Heart left ventricle (tissue), 16 donors: ENCODE measurements at regions not wholly inside any gene's neighbourhood (a gene's known extent, or its start where the extent isn't known, plus 50 kb on each side); places are given as distances from the start of the nearest gene placed in this dataset.
"Not testable (repeated sequence)": the region's sequence is repeated elsewhere in the genome, so short reads cannot be mapped to it uniquely, and the experiment has no call there.

ENCODE experiments used
- ATAC-seq, 4 donors: fragments of 200-7000 bp; cut with Tn5 transposase; one replicate each; pipeline ENCODE4 v1.9.1; 2020 to 2022; ENCODE audit warnings: moderate library complexity in 4 of 4, mild to moderate bottlenecking in 3 of 4, moderate number of reproducible peaks in 1 of 4
- DNase-seq, 5 donors: peaks; one replicate each; pipeline ENCODE4 v3.0.0-alpha.2; 2020
- H3K27ac ChIP-seq, 12 donors: fragments of 200-600 bp; sonication (generic) in 4 of 12; one replicate each; pipeline versions ENCODE4 v1.5.0 to v1.8.0; 2016 to 2022; ENCODE audit warnings: mild to moderate bottlenecking in 2 of 12
- H3K27me3 ChIP-seq, 9 donors: fragments of 200-600 bp; sonication (generic) in 2 of 9; one replicate each; pipeline versions ENCODE4 v1.5.1 to v1.8.0; 2016 to 2022; ENCODE audit warnings: mild to moderate bottlenecking in 3 of 9
- H3K36me3 ChIP-seq, 9 donors: fragments of 200-600 bp; sonication (generic) in 2 of 9; one replicate each; pipeline versions ENCODE4 v1.5.0 to v1.8.0; 2018 to 2022; ENCODE audit warnings: mild to moderate bottlenecking in 2 of 9
- H3K4me1 ChIP-seq, 12 donors: fragments of 200-600 bp; sonication (generic) in 4 of 12; one replicate each; pipeline versions ENCODE4 v1.5.0 to v1.8.0; 2016 to 2022; ENCODE audit warnings: mild to moderate bottlenecking in 3 of 12
- H3K4me3 ChIP-seq, 12 donors: fragments of 200-600 bp; sonication (generic) in 4 of 12; one replicate each; pipeline versions ENCODE4 v1.5.0 to v1.8.0; 2017 to 2022; ENCODE audit warnings: mild to moderate bottlenecking in 9 of 12, moderate library complexity in 4 of 12
- H3K9me3 ChIP-seq, 12 donors: fragments of 200-600 bp; sonication (generic) in 4 of 12; one replicate each; pipeline versions ENCODE4 v1.5.0 to v1.8.0; 2016 to 2022; ENCODE audit warnings: mild to moderate bottlenecking in 1 of 12
- POLR2A ChIP-seq, 2 donors: fragments of 450-650 bp; IDR thresholded peaks; one replicate each; pipeline ENCODE4 v1.6.1; 2017; ENCODE audit warnings: antibody characterized with exemption in 2 of 2, mild to moderate bottlenecking in 2 of 2, moderate library complexity in 2 of 2
- WGBS, 4 donors: extraction: QIAGEN DNeasy Blood & Tissue Kit in 2 of 4; methylation state at CpG; one replicate each; pipeline versions ENCODE4 v1.1.5 to v1.1.7; 2013 to 2018; 5-methylcytosine and 5-hydroxymethylcytosine counted together
- intact Hi-C, 10 donors: fragments of 100-400 bp; cut with DNase I; formaldehyde crosslinking; loops; one replicate each; pipeline versions ENCODE4 v1.11.1 to v1.14.2; 2022
- TF ChIP-seq, protein P1 (sequence below), 12 donors: fragments of 200-600 bp; sonication (generic) in 4 of 12; IDR thresholded peaks; one replicate each; pipeline versions ENCODE4 v1.5.0 to v1.8.0; 2018 to 2022; ENCODE audit warnings: antibody characterized with exemption in 12 of 12, mild to moderate bottlenecking in 5 of 12
- donor health status: ischemic (EF 13 %, LVEDD 7.1; RV severe dilation, severe dysfunction).
- donor health status: healthy with polysubstance abuse.
- donor health status: DM: no; HTN: yes; CAD: no.
- donor health status: DM: no; HTN: no; CAD: no.
- donor health status: ischemic (EF 25% LVEDD 6.9; RV normal size, moderate dysfunction).
- donor health status: ischemic (EF 25% LVEDD 5.7; RV mildly dilated, moderate dysfunction).
- donor health status: healthy.
- donor health status: DM: yes; HTN: yes; CAD: no.
- donor health status: ischemic (EF 35%, LVEDD 5.7; RV mildly dilated, moderate dysfunction).
- donor health status: nonischemic (EF 11% LVEDD 7.7; RV severe dilation, severe dysfunction).
- donor health status: DM: yes; HTN: yes; CAD: no.
- donor health status: PGD.
- donor health status: ischemic (EF 29% LVEDD 5.4; RV normal size, mild dysfunction).
- donor health status: nonischemic (EF 23%, LVEDD 6.1; RV moderate dilation, normal function).

DNA sequence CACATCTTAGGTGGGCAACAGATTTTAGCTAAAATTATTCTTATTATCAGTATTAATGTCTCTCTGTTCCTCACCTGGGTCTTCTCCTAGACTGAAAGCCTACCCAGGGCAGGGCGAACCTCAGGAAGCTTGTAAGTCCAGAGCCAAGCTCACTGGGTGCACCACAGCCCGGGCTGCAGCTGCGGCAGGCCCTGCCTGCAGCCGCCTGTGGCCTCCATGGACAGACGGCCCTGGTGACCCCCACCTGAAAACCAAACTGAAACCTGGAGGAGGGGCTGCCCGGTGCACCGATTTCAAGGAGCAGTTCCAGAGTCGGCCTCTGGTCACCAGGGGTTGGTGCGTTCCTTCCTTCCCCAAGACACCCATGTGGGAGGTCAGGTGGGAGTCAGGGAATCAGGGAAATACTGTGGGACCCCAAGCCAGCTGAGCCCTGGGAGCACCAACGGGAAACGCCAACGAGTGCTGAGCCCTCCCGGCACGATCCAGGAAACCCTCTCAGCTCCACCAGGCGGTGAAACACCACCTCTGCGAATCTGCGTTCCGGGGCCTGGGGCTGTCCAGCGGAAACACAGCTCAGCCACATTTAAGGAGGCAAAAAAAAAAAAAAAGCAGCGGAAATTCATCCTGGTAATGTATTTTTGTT, 68.6 kb upstream of the PPP1R26 start:
- Histone ChIP-seq H3K4me1 (peaks cover 0 to 6% (median 0%) of the 10 kb centered on the region in 12 donors), H3K9me3 (peaks cover 0 to 9% (median 0%) of the 10 kb centered on the region in 12 donors), H3K27me3 (peaks cover 0 to 58% (median 11%) of the 10 kb centered on the region in 9 donors), H3K36me3 (no peaks in the 10 kb centered on the region), H3K27ac (no peak overlapping the region), H3K4me3 (no peak overlapping the region)
- TF ChIP-seq, protein P1, sequence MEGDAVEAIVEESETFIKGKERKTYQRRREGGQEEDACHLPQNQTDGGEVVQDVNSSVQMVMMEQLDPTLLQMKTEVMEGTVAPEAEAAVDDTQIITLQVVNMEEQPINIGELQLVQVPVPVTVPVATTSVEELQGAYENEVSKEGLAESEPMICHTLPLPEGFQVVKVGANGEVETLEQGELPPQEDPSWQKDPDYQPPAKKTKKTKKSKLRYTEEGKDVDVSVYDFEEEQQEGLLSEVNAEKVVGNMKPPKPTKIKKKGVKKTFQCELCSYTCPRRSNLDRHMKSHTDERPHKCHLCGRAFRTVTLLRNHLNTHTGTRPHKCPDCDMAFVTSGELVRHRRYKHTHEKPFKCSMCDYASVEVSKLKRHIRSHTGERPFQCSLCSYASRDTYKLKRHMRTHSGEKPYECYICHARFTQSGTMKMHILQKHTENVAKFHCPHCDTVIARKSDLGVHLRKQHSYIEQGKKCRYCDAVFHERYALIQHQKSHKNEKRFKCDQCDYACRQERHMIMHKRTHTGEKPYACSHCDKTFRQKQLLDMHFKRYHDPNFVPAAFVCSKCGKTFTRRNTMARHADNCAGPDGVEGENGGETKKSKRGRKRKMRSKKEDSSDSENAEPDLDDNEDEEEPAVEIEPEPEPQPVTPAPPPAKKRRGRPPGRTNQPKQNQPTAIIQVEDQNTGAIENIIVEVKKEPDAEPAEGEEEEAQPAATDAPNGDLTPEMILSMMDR (IDR thresholded peaks at IDR 0.05), result no peak
- TF ChIP-seq POLR2A (IDR thresholded peaks at IDR 0.05), result no peak
- ATAC-seq, result no peak
- DNase-seq, result peak in 1 of 5 donors; percentile 33
- 69 to 82% (median 75%) methylated on average over 19 to 20 of the region's 20 CpGs for WGBS, 4 donors
- intact Hi-C loops, result loop anchor here (1.0 to 10.0 kb wide), 7 partner anchors 69 to 956 kb away; no protein-coding TSS in a partner anchor

DNA sequence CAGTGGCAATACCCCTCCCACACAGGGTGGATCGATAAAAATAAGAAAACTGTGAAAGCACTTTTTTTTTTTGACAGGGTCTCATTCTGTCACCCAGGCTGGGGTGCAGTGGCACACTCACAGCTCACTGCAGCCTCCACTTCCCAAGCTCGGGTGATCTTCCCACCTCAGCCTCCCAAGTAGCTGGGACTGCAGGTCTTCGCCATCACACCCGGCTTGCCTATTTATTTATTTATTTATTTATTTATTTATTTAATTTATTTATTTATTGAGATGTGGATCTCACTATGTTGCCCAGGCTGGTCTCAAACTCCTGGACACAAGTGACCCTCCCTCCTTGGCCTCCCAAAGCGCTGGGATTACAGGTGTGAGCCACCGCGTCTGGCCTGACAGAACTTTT, 68.0 kb upstream of the PPP1R26 start:
- peak in 1 of 5 donors; percentile 7 for DNase-seq
- peaks cover 0 to 58% (median 11%) of the 10 kb centered on the region in 9 donors for H3K27me3 ChIP-seq
- intact Hi-C loops, result loop anchor here (1.0 to 10.0 kb wide), 9 partner anchors 69 to 957 kb away; partner anchors contain the start of gene OLFM1 (in 2 of the 10)
- H3K36me3 ChIP-seq, ATAC-seq, H3K4me1 ChIP-seq, H3K4me3 ChIP-seq, H3K9me3 ChIP-seq, H3K27ac ChIP-seq: not testable (repeated sequence)
- 91 to 96% (median 94%) methylated on average over 7 of the region's 7 CpGs for WGBS, 4 donors

DNA sequence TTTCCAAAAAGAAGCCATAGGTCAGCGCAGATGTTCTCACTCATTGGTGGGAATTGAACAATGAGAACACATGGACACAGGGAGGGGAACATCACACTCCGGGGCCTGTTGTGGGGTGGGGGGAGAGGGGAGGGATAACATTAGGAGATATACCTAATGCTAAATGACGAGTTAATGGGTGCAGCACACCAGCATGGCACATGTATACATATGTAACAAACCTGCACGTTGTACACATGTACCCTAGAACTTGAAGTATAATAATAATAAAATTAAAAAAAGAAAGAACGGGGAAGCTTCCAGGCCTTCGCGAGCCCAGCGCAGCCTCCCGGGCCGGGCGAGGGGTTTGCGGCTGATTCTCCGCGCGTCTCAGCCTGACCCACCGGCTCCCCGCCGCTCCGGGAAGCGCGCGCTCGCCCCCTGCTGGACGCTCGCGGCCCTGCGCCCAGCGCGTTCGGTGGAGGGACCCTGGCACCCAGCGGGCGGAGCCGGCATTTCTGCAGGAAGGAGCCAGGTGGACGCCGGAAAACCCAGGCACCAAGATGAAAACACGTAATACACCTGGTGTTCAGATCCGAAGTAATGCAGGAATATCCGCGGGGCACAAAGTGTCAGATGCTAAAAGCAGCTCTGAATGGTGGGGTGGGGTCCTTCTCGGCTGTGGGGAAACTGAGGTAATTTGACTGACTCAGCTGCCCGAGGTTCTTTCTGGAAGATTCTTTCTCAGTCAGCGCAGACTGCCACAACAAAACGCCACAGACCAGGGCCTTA, 67.1 kb upstream of the PPP1R26 start:
- peaks cover 0 to 54% (median 11%) of the 10 kb centered on the region in 9 donors for H3K27me3 ChIP-seq
- not testable (repeated sequence) for H3K9me3 ChIP-seq, H3K27ac ChIP-seq, H3K4me1 ChIP-seq, H3K4me3 ChIP-seq, H3K36me3 ChIP-seq
- WGBS, 4 donors, result 4 to 11% (median 10%) methylated on average over 39 to 43 of the region's 43 CpGs
- intact Hi-C loops, result loop anchor here (1.0 to 10.0 kb wide), 10 partner anchors 70 to 958 kb away; partner anchors contain the start of gene OLFM1 (in 2 of the 10)
- peak; percentile 50 to 83 (median 59) for DNase-seq
- ATAC-seq, result peak; percentile 22 to 94 (median 86)
- TF ChIP-seq, protein P1 (IDR thresholded peaks at IDR 0.05), result peak; percentile 98 to 100 (median 99)

DNA sequence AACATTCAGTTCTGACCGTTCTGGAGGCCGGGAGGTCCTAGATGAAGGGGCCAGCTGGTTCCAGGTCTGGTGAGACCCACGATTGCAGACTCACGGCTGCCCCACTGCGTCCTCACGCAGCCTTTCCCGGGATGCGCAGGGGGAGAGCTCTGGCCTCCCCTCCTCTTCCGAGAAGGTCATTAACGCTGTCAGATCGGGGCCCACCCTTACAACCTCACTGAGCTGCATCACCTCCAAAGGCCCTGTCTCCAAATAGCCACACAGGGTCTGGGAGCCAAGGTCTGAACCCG, 66.6 kb upstream of the PPP1R26 start:
- intact Hi-C loops, result loop anchor here (1.0 to 10.0 kb wide), 9 partner anchors 71 to 958 kb away; partner anchors contain the start of gene OLFM1 (in 2 of the 10)
- DNase-seq (peak in 1 of 5 donors; percentile 39), ATAC-seq (no peak)
- TF ChIP-seq POLR2A (IDR thresholded peaks at IDR 0.05), result no peak
- TF ChIP-seq, protein P1 (IDR thresholded peaks at IDR 0.05), result no peak
- WGBS, 4 donors, result 70 to 76% (median 74%) methylated on average over 9 to 12 of the region's 12 CpGs
- Histone ChIP-seq H3K27ac (no peak overlapping the region), H3K4me3 (no peak overlapping the region), H3K9me3 (no peaks in the 10 kb centered on the region), H3K4me1 (peaks cover 0 to 6% (median 0%) of the 10 kb centered on the region in 12 donors), H3K27me3 (peaks cover 0 to 56% (median 11%) of the 10 kb centered on the region in 9 donors), H3K36me3 (no peaks in the 10 kb centered on the region)
